HepG2 (cell line): ENCODE measurements at regions not wholly inside any gene's neighbourhood (a gene's known extent, or its start where the extent isn't known, plus 50 kb on each side); places are given as distances from the start of the nearest gene placed in this dataset.
"Not testable (repeated sequence)": the region's sequence is repeated elsewhere in the genome, so short reads cannot be mapped to it uniquely, and the experiment has no call there.

Experiments used
- ATAC-seq: fragments of 200-7000 bp; cut with Tn5 transposase; 3 replicates; pipeline ENCODE4 v1.9.1; 2020; ENCODE audit warnings: mild to moderate bottlenecking, moderate library complexity
- BruUV-seq: library from RNA; stranded (reverse); fragments of 400-500 nt; replicated peaks from 2 replicates; lab custom pipeline; 2021; lab: Mats Ljungman, UMichigan
- CTCF ChIA-PET: fragments of 300-600 bp; formaldehyde crosslinking; extraction: SDS; loops from one replicate; lab custom pipeline; 2021; ENCODE audit warnings: low total read pairs, inconsistent platforms, low intra/inter-chr PET ratio; lab: Yijun Ruan, JAX
- POLR2A ChIA-PET: fragments of 350-600 bp; sonication (Branson Sonifier 250); formaldehyde crosslinking; loops from one replicate; lab custom pipeline; 2020; ENCODE audit warnings: antibody characterized with exemption, inconsistent platforms; lab: Yijun Ruan, JAX
- DNase-seq: peaks from one replicate; pipeline ENCODE4 v3.0.0-alpha.2; 2015; ENCODE audit warnings: low spot score
- FAIRE-seq: peaks from 3 replicates; lab custom pipeline; 2011; peaks lifted over from hg19 to GRCh38; lab: Jason Lieb, UNC
- H2AFZ ChIP-seq: one replicate; pipeline ENCODE4 v1.6.1; 2011; ENCODE audit warnings: low read length, inconsistent platforms
- H3K27ac ChIP-seq: fragments of 300-600 bp; 3 replicates; pipeline ENCODE4 v1.8.0; 2011; ENCODE audit warnings: mixed run types, mild to moderate bottlenecking, mixed read lengths, low read length, inconsistent platforms; ENCODE audit not compliant: insufficient read depth; ENCODE audit errors: extremely low read length
- H3K27me3 ChIP-seq, 2 experiments: fragments of 200-600 bp in 1 of 2; 2 replicates in 1 of 2; 3 replicates in 1 of 2; pipeline versions ENCODE4 v1.6.0 to v1.8.0; 2011; ENCODE audit warnings: low read length in 2 of 2, mild to moderate bottlenecking in 2 of 2, moderate library complexity in 2 of 2, inconsistent platforms in 1 of 2; ENCODE audit not compliant: insufficient read depth in 2 of 2, control insufficient read depth in 1 of 2
- H3K36me3 ChIP-seq, 2 experiments: fragments of 200-600 bp in 1 of 2; replicated peaks in 1 of 2; 2 replicates in 1 of 2; 3 replicates in 1 of 2; pipeline versions ENCODE4 v1.5.1 to v1.8.0; 2011; ENCODE audit warnings: low read length in 2 of 2, inconsistent platforms in 1 of 2; ENCODE audit not compliant: insufficient read depth in 2 of 2, control insufficient read depth in 1 of 2
- H3K4me1 ChIP-seq: 2 replicates; pipeline ENCODE4 v1.5.1; 2012; ENCODE audit warnings: low read length, inconsistent platforms; ENCODE audit not compliant: insufficient read depth
- H3K4me2 ChIP-seq: 2 replicates; pipeline ENCODE4 v1.6.0; 2011; ENCODE audit warnings: low read depth, low read length, inconsistent platforms
- H3K4me3 ChIP-seq, 3 experiments: fragments of 200-600 bp in 1 of 3; sonication (generic), shearing (Covaris generic) in 1 of 3; replicated peaks in 1 of 3; 2 replicates each; pipeline ENCODE4 v1.5.1; 2011 to 2016; ENCODE audit warnings: low read length in 3 of 3, inconsistent platforms in 2 of 3, low read depth in 2 of 3, mild to moderate bottlenecking in 2 of 3, control low read depth in 1 of 3, mixed read lengths in 1 of 3; ENCODE audit not compliant: insufficient read depth in 1 of 3
- H3K79me2 ChIP-seq: one replicate; pipeline ENCODE4 v1.6.1; 2011; ENCODE audit warnings: low read length, inconsistent platforms; ENCODE audit not compliant: insufficient read depth
- H3K9ac ChIP-seq: 2 replicates; pipeline ENCODE4 v1.6.0; 2011; ENCODE audit warnings: mild to moderate bottlenecking, low read depth, low read length, inconsistent platforms; ENCODE audit not compliant: insufficient read depth
- H3K9me3 ChIP-seq: 2 replicates; pipeline ENCODE4 v1.5.1; 2012; ENCODE audit warnings: mild to moderate bottlenecking, low read length
- H4K20me1 ChIP-seq: 2 replicates; pipeline ENCODE4 v1.6.0; 2011; ENCODE audit warnings: inconsistent platforms, mild to moderate bottlenecking, low read length, moderate library complexity; ENCODE audit not compliant: insufficient read depth
- ELF4 ChIP-seq: sonication (generic); formaldehyde crosslinking; IDR thresholded peaks from 2 replicates; pipeline ENCODE4 v1.5.0; 2020; ENCODE audit warnings: missing genetic modification reagents, mild to moderate bottlenecking, moderate library complexity, borderline replicate concordance
- FOXO4 ChIP-seq: sonication (generic); formaldehyde crosslinking; conservative IDR thresholded peaks from 2 replicates; pipeline ENCODE4 v1.8.1; 2023; ENCODE audit warnings: missing genetic modification reagents
- GABPB1 ChIP-seq: IDR thresholded peaks from 2 replicates; pipeline ENCODE4 v1.6.1; 2016; ENCODE audit warnings: mild to moderate bottlenecking, missing genetic modification reagents, moderate library complexity, missing compliant biosample characterization
- KDM5B ChIP-seq: sonication (generic); formaldehyde crosslinking; IDR thresholded peaks from 2 replicates; pipeline ENCODE4 v1.4.0; 2020; ENCODE audit warnings: missing genetic modification reagents, mild to moderate bottlenecking, borderline replicate concordance
- MATR3 ChIP-seq: sonication (generic); formaldehyde crosslinking; IDR thresholded peaks from 2 replicates; pipeline ENCODE4 v1.4.0; 2020; ENCODE audit warnings: missing genetic modification reagents
- NR2F6 ChIP-seq, 2 experiments: IDR thresholded peaks; 2 replicates each; pipeline ENCODE4 v1.6.1; 2016; ENCODE audit warnings: antibody characterized with exemption in 1 of 2, mild to moderate bottlenecking in 1 of 2
- PTBP1 ChIP-seq: fragments of 200-400 bp; formaldehyde crosslinking; IDR thresholded peaks from 2 replicates; pipeline ENCODE4 v1.6.1; 2018; ENCODE audit warnings: low read length, low read depth; ENCODE audit not compliant: poor library complexity, severe bottlenecking
- TERF1 ChIP-seq: sonication (generic); formaldehyde crosslinking; IDR thresholded peaks from 2 replicates; pipeline ENCODE4 v1.8.0; 2022; ENCODE audit warnings: mild to moderate bottlenecking, missing genetic modification reagents, moderate library complexity
- ZNF124 ChIP-seq: sonication (generic); formaldehyde crosslinking; IDR thresholded peaks from 2 replicates; pipeline ENCODE4 v1.4.0; 2020; ENCODE audit warnings: missing genetic modification reagents
- ZNF7 ChIP-seq: IDR thresholded peaks from 2 replicates; pipeline ENCODE4 v1.6.1; 2016; ENCODE audit warnings: missing biosample characterization, missing genetic modification reagents
- ZNF749 ChIP-seq: sonication (generic); formaldehyde crosslinking; IDR thresholded peaks from 2 replicates; pipeline ENCODE4 v1.8.0; 2022; ENCODE audit warnings: mild to moderate bottlenecking, missing genetic modification reagents, moderate library complexity, borderline replicate concordance
- ZNF761 ChIP-seq: sonication (generic); formaldehyde crosslinking; conservative IDR thresholded peaks from 2 replicates; pipeline ENCODE4 v1.4.0; 2020; ENCODE audit warnings: mild to moderate bottlenecking, missing genetic modification reagents
- WGBS: methylation state at CpG from one replicate; pipeline ENCODE4 v1.1.6; 2017; ENCODE audit warnings: low lambda C conversion rate; 5-methylcytosine and 5-hydroxymethylcytosine counted together
- in situ Hi-C: cut with HindIII; loops from 2 replicates; pipeline ENCODE4 v1.10.0; 2017; ENCODE audit warnings: low pct_unique_long_range_greater_than_20kb; ENCODE audit not compliant: extremely low pct_ligation_motif_present
- intact Hi-C: fragments of 100-400 bp; cut with micrococcal nuclease; formaldehyde crosslinking; loops from one replicate; pipeline ENCODE4 v1.10.0; 2022; ENCODE audit not compliant: unreplicated experiment

DNA sequence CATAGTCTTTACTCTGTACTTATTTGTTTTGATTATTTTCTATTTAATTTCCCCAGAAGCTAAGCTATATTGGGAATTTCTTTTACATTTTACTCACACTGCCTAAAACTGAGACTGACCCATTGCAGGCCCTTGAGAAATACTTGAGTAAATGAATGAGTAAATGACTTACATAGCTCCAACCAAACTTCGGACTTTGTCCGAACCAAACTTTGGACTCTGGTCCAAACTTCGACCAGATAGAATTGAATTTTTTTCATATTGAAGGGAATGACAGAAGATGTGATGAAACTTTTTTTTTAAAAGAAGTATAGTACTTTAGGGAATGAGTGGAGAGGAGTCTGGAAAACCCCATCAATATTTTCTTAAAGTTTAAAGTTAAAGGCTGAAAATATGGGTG lies 75.6 kb upstream of the MYRIP start (continued):
- TF ChIP-seq ZNF7 (CRISPR knock-in tag) (no peak), KDM5B (CRISPR knock-in tag) (no peak), PTBP1 (no peak), NR2F6 (IDR thresholded peaks at IDR 0.05) (no peak), NR2F6 (CRISPR knock-in tag; IDR thresholded peaks at IDR 0.05) (no peak), MATR3 (no peak), ZNF761 (CRISPR knock-in tag) (no peak), ZNF124 (CRISPR knock-in tag) (no peak), ZNF749 (CRISPR knock-in tag) (no peak), GABPB1 (CRISPR knock-in tag) (no peak), TERF1 (no peak), ELF4 (CRISPR knock-in tag) (no peak), FOXO4 (CRISPR knock-in tag) (no peak)

DNA sequence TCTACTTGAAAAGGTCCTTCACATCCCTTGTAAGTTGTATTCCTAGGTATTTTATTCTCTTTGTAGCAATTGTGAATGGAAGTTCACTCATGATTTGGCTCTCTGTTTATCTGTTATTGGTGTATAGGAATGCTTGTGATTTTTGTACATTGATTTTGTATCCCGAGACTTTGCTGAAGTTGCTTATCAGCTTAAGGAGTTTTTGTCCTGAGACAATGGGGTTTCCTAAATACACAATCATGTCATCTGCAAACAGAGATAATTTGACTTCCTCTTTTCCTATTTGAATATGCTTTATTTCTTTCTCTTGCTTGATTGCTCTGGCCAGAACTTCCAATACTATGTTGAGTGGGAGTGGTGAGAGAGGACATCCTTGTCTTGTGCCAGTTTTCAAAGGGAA lies 69.8 kb upstream of the MYRIP start:
- WGBS = 5% methylated on average over 1 of the region's 1 CpG
- in situ Hi-C loops, H3K9me3 ChIP-seq, DNase-seq, H3K79me2 ChIP-seq, H3K4me3 ChIP-seq, H2AFZ ChIP-seq, H3K9ac ChIP-seq, H4K20me1 ChIP-seq, FAIRE-seq, BruUV-seq, H3K36me3 ChIP-seq, CTCF ChIA-PET, H3K27ac ChIP-seq, H3K4me2 ChIP-seq, H3K4me1 ChIP-seq, intact Hi-C loops, ATAC-seq, H3K27me3 ChIP-seq, POLR2A ChIA-PET: not testable (repeated sequence)
